Activated CD8-positive, alpha-beta memory T cell treated with anti-CD3 and anti-CD28 coated beads, Interleukin-2, amount 50 U/mL, for 4 hours (primary cell): ENCODE measurements at regions not wholly inside any gene's neighbourhood (a gene's known extent, or its start where the extent isn't known, plus 50 kb on each side); places are given as distances from the start of the nearest gene placed in this dataset.
"Not testable (repeated sequence)": the region's sequence is repeated elsewhere in the genome, so short reads cannot be mapped to it uniquely, and the experiment has no call there.

Source experiments
- DNase-seq: peaks from one replicate; pipeline ENCODE4 v3.0.0-alpha.2; 2020

DNA sequence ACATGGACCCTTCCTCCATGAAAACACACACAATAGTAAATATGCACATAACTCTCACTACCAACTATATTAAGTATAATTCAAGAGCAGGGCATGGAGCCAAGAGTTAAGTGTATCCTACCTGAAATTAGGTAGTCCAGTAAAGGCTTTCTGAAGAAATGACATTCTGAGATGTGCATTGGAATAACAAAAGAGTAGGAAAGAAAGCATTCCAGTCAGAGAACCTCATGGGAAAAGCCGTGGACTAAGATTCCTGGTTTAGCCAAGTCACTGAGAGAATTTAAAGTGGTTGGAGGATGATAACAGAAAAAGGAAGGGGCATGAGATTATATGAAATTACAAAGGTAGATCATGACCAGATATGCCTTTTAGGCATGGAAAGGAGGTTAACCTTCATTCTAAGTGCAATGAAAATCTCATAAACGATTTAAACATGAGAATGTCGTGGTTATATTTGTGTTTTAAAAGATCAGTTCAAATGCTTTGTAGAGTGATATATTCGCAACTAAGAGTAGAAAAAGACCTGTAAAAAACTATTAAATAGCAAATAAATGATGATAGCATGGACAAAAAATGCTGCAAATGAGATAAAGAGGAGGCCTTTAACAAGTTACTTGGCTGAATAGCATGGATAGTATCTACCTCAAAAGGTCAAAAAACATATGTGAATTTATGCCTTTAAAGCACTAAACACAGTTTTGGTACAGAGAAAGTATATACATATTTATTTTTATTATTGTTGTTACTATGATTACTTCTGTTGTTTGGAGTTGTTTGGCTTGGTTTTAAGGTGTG is 767.4 kb upstream of the GHITM start:
- no peak for DNase-seq

DNA sequence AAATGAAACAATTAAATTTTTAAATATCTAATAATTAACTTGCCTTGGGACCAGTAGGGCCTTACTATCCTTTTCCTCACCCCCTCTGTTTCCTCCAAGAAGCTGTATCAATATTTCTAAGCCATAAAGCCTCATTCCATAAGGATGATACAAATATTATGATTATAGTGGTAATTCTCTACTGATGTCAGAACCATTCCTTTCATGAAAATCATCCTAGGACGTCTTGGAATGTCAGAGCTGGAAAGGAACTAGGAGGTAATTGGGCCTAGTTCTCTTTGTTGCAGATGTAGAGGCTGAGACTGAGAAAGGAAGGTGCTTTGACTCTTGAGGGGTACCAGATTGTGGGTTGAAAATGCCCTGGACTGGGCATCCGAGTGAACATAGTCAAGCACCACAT is 766.7 kb upstream of the GHITM start:
- DNase-seq: no peak

GRCh38 chr10:83373671-83374070 is 765.6 kb upstream of the GHITM start:
- DNase-seq: no peak

DNA sequence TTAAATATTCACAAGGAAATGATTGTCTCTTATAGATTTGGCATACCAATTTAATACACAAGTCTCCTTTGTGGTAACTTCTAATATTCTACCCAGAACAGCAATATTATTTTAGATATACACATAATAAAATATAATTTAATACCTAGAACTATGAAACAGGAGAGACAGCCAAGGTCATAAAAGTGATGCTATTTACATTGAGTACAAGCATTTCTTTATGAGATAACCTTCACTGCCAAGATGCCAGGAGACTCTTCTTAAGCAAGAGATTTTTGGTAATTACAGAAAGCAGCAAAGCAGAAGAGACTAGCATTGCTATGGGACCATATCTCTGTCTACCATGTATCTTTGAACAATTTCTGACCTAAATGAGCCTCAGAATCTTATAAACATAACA is 764.6 kb upstream of the GHITM start:
- no peak for DNase-seq

DNA sequence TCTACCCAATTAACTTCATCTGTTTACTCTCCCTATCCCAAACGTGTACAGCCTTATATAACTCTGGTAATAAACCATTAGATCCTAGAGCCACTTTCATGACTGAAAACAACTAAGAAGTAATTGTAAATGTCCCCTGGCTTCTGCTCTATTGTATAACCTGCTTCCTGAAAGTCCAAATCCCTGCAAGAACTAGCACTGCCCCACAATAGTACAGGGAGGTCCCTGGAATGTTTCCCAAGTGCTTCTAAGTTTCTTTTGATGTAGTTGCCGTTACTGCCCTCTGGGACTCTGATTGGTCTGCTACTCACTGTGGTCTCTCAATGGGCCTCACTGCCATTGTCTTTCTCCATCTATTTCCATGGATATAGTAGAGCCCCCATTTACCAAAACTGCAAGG is 764.0 kb upstream of the GHITM start:
- no peak for DNase-seq

GRCh38 chr10:83397806-83398205 is 741.5 kb upstream of the GHITM start:
- no peak for DNase-seq

- DNase-seq: no peak
Measured at GRCh38 chr10:83410570-83410969, 728.7 kb upstream of the GHITM start.

- no peak for DNase-seq
Measured at GRCh38 chr10:83425306-83425705, 714.0 kb upstream of the GHITM start.

GRCh38 chr10:83427101-83427500 is 712.2 kb upstream of the GHITM start:
- no peak for DNase-seq

GRCh38 chr10:83432261-83433045 is 706.9 kb upstream of the GHITM start:
- DNase-seq: no peak

DNA sequence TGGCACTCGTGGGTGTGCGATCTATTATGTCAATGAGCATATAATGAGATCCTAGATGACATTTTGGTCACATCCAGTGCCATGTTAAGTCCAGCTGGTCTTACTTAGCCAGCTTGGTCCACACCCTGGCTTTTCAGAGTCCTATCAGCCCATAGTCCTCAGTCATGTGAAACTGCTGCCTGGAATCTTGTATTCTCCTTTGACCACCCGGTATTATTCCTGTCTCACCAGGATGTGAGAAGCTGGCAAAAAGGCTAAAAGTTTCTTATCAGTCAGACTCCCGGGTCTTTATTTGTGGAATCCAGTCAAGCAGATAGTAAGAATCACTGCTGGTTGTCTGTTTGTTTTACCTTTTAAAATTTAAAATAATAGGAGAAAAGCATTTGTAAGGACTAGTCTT is 705.6 kb upstream of the GHITM start:
- no peak for DNase-seq

DNA sequence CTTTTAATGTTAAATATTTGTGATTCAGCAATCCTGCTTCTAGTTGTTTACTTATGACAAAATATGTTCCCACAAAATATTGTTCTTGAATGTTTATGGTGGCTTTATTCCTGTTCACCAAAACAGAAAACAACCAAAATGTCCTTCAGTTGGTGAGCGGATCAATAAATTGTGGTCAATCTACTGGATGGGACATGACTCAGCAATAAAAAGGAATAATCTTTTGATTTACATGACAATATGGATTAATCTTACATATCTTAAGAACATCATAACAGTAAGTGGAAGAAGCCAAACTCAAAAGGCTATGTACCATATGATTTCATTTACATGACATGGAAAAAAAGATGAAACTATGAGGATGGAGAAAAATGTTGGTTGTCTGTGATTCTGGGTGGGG is 691.3 kb upstream of the GHITM start:
- no peak for DNase-seq

GRCh38 chr10:83458611-83459010 is 680.7 kb upstream of the GHITM start:
- no peak for DNase-seq

- no peak for DNase-seq
Measured at GRCh38 chr10:83459124-83459523, 680.2 kb upstream of the GHITM start.

GRCh38 chr10:83469728-83470331 is 669.5 kb upstream of the GHITM start:
- no peak for DNase-seq

DNA sequence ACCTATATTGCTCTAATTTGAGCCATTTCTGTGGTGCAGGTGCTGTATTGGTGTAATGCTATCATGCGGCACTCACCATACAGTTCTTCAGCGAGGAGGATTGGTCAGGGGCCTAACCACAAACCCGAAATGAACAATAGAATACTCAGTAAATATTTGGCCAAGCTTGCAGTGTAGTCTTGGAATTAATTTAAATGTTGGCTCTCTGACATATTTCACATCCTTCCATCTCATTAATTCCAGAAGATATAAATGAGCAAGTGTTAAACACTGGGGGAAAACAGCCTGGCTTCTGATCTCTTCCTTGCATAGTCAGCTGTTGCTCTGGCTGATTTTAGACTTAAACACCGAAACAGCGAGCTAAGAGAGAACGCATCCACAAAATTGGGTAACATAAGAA is 663.1 kb upstream of the GHITM start:
- no peak for DNase-seq

- DNase-seq: no peak
Measured at GRCh38 chr10:83489161-83489560, 650.1 kb upstream of the GHITM start.

DNA sequence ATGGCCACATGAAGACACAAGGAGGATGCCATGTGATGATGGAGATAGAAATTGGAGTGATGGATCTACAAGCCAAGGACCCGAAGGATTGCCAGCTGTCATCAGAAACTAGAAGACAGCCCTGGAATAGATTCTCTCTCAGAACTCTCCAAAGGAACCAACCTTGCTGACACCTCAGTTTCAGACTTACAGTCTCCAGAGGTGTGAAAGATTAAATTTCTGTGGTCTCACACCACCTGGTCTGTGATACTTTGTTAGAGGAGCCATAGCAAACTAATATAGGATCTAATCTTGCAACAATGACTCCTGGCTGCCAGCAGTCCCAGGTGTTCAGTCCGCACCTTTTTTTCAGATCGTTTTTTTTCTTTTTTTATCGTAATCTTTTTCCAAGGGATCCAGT is 647.3 kb upstream of the GHITM start:
- no peak for DNase-seq

DNA sequence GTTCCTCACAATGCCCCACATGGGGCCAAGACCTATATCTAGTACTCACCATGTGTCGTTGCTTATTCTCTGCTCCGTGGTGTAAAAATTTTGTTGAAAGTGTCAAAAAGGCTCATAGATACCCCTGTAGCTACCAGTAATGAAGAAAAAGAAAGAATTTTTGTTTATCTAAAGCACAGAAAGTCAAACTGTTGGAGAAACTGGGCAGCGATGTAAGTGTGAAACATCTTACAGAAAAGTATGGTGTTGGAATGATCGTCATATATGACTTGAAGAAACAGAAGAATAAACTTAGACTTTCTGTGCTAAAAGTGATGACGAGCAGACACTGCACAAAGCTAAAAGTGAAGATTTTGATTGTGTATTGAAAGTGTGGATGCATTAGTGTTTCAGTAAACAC is 626.6 kb upstream of the GHITM start:
- DNase-seq: no peak

GRCh38 chr10:83515001-83515400 is 624.3 kb upstream of the GHITM start:
- DNase-seq: no peak

- no peak for DNase-seq
Measured at GRCh38 chr10:83516788-83517187, 622.5 kb upstream of the GHITM start.

DNA sequence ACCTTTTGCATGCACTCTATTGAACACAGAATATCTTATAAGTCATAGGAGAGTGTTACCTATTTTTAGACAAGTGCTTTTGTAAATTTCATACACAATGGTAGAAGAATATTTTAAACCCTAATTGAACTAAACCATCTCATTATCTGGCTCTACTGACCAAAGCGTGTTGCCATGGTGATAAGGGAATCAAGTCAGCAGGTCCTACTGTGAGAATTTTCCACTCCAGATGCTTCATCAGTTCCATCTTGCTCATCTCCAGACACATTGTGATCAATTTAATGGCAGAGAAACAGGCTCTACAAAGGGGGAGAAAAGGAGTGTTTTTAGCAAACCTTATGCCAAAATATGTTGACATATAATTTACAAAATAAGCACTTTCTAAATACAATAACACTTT is 621.9 kb upstream of the GHITM start:
- DNase-seq: no peak

DNA sequence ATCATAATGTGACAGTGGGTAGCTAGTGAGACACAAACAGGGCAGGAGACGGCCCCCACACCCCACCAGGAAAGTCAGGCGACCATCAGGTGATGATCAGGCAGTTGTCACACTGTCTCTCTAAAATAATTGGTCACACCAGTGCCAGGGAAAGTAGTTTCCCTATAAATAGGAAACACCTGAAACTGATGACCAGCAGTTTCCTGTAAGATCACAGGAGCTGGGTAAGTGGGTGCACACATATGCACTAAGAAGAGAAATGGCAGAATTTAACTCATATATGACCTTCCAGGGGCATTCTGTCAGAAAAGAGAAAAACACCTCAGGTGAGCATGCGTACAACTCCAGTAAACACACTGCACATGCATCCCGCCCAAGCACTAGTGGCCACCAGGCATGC is 620.5 kb upstream of the GHITM start:
- DNase-seq: no peak

GRCh38 chr10:83520386-83520785 is 618.9 kb upstream of the GHITM start:
- not testable (repeated sequence) for DNase-seq
